ENCODE measurements at regions not wholly inside any gene's neighbourhood (a gene's known extent, or its start where the extent isn't known, plus 50 kb on each side); places are given as distances from the start of the nearest gene placed in this dataset.

DNA sequence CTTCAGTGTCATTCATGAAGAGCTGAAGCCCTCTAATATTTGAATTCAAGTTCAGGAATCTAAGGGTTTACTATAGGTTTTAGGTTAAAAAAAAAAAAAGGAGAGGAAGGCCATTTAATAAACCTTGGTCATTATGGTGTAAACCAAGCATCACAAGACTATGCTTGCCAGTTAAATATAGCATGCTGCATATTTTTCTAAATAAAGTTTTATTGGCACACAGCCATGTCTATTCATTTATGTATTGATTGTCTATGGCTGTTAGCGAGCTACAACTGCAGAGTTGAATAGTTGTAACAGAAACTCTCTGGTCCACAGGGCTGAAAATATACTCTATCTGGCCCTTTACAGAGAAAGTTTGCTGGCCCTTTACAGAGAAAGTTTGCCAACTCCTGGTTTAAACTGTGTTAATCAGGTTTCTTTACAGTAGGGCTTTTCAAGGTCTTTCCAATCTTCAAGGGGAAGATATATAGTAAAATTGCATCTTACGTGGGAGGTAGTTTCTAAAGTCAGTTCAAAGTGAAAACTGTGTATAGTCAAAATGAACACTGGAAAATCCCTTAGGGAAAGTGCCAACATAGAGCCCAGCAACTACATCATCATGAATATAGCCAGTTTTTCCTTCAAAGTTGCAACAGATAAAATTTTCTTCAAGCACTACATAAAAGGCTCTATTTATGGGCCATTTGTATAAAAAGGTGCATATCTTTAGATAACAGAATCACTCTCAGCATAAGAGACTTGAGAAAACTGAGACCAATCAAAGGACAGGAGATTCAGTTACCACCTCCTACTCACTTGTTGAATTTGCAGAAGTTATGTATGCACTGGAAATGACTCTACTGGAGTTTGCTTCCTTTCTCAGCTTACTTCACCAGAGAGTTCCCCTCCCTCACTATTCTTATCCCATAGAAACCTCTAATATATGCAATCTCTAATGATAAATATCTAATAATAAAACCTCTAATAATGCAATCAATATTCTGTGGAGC is 49.7 kb upstream of the FRMD4B start:
- peak; percentile 42 for DNase-seq
